RWPE1 (cell line): ENCODE measurements at regions not wholly inside any gene's neighbourhood (a gene's known extent, or its start where the extent isn't known, plus 50 kb on each side); places are given as distances from the start of the nearest gene placed in this dataset.
"Not testable (repeated sequence)": the region's sequence is repeated elsewhere in the genome, so short reads cannot be mapped to it uniquely, and the experiment has no call there.

Experiments used
- CTCF ChIA-PET: fragments of 350-600 bp; sonication (Branson Sonifier 250); formaldehyde crosslinking; extraction: SDS; loops from one replicate; lab custom pipeline; 2021; lab: Yijun Ruan, JAX
- POLR2A ChIA-PET: fragments of 400-600 bp; formaldehyde crosslinking; extraction: SDS; loops from one replicate; lab custom pipeline; 2020; ENCODE audit warnings: antibody characterized with exemption; ENCODE audit not compliant: low non-redundant PET; lab: Yijun Ruan, JAX
- DNase-seq: peaks from one replicate; pipeline ENCODE4 v3.0.0; 2012; ENCODE audit warnings: low spot score
- H3K27ac ChIP-seq: fragments of 450-650 bp; 2 replicates; pipeline ENCODE4 v1.5.1; 2017
- TF ChIP-seq, protein P1 (sequence below): fragments of 450-650 bp; conservative IDR thresholded peaks from 2 replicates; pipeline ENCODE4 v1.5.1; 2017; ENCODE audit warnings: low read depth, mild to moderate bottlenecking

DNA sequence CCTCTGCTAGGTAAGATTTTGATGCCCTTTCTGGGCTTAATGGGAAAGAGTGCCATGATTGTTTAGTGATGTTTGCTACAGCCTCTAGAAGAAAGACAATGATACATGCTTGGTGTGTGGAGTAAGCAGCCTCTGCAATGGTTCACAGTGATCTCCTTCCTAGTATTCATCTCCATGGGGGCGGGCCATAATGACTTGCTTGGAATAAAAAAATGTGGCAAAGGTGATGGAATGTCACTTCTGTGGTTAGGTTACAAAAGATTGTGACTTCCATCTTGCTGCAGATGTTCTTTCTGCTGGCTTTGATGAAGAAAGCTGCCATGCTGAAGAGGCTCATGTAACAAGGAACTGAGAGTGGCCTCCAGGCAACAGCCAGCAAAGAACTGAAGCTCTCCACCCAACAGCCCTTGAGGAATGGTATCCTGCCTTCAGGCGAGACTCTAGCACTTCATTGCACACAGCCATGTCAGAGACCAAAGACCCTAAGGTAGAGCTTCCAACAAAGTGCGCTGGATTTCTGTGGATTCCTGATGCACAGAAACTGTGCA is 139.1 kb upstream of the LRIG1 start:
- no peak for DNase-seq
- TF ChIP-seq, protein P1, sequence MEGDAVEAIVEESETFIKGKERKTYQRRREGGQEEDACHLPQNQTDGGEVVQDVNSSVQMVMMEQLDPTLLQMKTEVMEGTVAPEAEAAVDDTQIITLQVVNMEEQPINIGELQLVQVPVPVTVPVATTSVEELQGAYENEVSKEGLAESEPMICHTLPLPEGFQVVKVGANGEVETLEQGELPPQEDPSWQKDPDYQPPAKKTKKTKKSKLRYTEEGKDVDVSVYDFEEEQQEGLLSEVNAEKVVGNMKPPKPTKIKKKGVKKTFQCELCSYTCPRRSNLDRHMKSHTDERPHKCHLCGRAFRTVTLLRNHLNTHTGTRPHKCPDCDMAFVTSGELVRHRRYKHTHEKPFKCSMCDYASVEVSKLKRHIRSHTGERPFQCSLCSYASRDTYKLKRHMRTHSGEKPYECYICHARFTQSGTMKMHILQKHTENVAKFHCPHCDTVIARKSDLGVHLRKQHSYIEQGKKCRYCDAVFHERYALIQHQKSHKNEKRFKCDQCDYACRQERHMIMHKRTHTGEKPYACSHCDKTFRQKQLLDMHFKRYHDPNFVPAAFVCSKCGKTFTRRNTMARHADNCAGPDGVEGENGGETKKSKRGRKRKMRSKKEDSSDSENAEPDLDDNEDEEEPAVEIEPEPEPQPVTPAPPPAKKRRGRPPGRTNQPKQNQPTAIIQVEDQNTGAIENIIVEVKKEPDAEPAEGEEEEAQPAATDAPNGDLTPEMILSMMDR, result no peak
- CTCF ChIA-PET, result no interaction called here
- POLR2A ChIA-PET, result no interaction called here
- no peak overlapping the region for H3K27ac ChIP-seq

DNA sequence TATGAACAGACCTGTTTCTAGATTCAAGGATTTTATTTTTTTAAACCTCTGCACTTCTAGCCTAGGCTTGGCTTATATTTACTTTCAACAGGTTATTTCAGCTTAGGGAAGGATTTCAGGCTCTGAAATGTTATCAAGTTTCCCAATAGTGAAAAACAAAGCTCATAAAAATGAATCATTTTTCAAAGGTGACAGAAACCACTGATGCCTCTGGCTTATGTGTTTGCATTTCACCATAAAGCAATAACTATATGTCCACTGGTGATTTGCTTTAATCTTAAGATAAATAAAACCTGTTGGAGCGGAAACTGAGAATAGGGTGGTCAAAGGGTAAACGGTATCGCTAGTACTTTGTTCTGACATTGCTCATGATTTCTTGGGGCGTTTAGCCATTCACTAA is 141.2 kb upstream of the LRIG1 start:
- ChIA-PET POLR2A (no interaction called here), CTCF (no interaction called here)
- TF ChIP-seq, protein P1, result no peak
- no peak for DNase-seq
- no peak overlapping the region for H3K27ac ChIP-seq

DNA sequence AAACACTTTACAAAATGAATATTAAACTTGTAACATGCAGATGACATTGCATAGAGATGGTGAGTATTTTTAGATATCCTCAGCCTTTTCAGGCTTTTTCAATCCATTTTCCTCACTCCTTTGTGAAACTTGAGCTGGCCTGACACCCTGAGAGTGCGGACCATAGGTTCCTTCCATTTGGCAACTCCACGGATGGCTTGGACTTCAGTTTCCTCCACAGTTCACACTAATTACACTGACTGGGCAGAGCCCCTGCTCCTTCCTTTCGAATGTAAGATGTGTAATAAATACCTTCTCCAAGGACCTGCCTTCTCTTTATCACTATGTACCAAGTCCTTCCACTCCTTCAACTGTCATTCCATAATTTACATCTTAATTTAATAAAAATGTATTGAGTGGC is 141.7 kb upstream of the LRIG1 start:
- TF ChIP-seq, protein P1, result no peak
- POLR2A ChIA-PET, result no interaction called here
- CTCF ChIA-PET, result no interaction called here
- H3K27ac ChIP-seq, result no peak overlapping the region
- no peak for DNase-seq

DNA sequence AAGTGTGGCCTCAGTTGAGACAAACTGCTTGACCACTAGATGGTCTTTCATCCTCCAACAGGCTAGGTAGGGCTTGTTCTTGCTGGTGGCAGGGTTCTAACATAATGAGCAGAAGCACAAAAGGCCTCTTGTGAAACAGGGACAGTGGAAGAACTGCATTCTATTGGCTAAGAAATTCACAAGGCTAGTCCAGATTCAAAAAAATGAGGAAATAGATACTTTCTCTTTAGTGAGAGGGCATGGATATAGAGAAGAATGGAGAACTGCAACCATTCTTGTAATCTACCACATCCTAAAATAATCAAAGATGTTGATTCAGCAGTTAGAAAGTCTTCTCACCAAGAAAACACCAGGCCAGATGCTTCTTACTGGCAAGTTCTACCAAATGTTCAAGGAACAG is 143.7 kb upstream of the LRIG1 start:
- POLR2A ChIA-PET, result no interaction called here
- CTCF ChIA-PET, result no interaction called here

DNA sequence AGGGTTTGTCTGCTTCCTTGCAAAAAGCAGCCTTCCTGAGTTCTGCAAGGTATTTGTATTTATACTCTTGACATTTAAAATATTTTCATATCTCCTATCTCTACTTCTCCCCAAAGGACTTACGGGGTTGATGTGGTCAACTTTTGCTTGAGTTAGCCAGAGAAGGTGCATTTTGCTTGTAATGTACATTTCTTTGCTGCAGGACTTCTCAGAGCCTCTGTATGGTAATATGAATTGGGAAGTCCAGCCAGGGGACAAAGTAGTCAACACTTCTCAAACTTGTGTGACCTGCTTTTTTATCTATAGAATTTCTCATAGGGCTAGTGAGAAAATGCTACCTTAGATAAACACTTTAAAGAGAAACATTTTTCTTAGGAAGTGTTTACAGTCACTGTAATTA is 148.2 kb upstream of the LRIG1 start:
- DNase-seq, result no peak
- ChIA-PET POLR2A (no interaction called here), CTCF (no interaction called here)
- H3K27ac ChIP-seq, result no peak overlapping the region
- TF ChIP-seq, protein P1, result no peak

More for the DNA sequence above, 143.7 kb upstream of the LRIG1 start:
- TF ChIP-seq, protein P1, result no peak
- H3K27ac ChIP-seq, result no peak overlapping the region
- DNase-seq, result no peak

DNA sequence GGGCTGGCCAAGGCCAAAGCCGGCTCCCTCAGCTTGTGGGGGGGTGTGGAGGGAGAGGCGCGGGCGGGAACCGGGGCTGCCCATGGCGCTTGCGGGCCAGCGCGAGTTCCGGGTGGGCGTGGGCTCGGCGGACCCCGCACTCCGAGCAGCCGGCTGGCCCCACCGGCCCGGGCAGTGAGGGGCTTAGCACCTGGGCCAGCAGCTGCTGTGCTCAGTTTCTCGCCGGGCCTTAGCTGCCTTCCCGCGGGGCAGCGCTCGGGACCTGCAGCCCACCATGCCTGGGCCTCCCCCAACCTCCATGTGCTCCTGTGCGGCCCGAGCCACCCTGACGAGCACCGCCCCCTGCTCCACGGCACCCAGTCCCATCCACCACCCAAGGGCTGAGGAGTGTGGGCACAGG is 150.7 kb upstream of the LRIG1 start:
- POLR2A ChIA-PET, CTCF ChIA-PET, H3K27ac ChIP-seq, DNase-seq: not testable (repeated sequence)

DNA sequence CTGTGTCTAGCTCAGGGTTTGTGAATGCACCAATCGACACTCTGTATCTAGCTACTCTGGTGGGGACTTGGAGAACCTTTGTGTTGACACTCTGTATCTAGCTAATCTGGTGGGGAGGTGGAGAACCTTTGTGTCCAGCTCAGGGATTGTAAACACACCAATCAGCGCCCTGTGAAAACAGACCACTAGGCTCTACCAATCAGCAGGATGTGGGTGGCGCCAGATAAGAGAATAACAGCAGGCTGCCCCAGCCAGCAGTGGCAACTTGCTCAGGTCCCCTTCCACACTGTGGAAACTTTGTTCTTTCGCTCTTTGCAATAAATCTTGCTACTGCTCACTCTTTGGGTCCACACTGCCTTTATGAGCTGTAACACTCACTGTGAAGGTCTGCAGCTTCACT is 151.3 kb upstream of the LRIG1 start:
- DNase-seq, POLR2A ChIA-PET, H3K27ac ChIP-seq, CTCF ChIA-PET: not testable (repeated sequence)

DNA sequence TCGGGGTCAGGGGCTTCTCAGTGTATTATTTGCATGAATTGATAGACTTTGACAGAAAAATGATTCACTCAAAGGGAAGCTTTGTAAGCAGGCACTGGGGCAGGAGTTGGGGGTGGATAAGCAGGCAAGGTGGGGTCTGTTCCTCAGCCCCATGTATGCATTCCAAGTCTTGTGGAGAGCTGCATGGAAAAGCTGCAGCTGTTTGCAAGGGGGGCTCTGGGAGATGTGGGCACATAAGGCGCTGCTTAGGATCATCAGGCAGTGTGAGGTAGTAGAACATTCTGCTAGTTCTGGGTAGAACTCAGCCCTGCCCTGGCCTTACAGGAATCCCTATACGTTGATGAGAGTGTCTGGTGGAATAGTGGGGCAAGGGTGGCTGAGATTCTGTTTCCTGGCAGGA is 154.2 kb upstream of the LRIG1 start:
- no peak for DNase-seq
- no peak overlapping the region for H3K27ac ChIP-seq
- TF ChIP-seq, protein P1, result no peak
- ChIA-PET CTCF (no interaction called here), POLR2A (no interaction called here)
